ENCODE measurements at regions not wholly inside any gene's neighbourhood (a gene's known extent, or its start where the extent isn't known, plus 50 kb on each side); places are given as distances from the start of the nearest gene placed in this dataset.

GRCh38 chr14:32022938-32023466 is 54.1 kb upstream of the ARHGAP5 start:
- DNase-seq, result no peak

DNA sequence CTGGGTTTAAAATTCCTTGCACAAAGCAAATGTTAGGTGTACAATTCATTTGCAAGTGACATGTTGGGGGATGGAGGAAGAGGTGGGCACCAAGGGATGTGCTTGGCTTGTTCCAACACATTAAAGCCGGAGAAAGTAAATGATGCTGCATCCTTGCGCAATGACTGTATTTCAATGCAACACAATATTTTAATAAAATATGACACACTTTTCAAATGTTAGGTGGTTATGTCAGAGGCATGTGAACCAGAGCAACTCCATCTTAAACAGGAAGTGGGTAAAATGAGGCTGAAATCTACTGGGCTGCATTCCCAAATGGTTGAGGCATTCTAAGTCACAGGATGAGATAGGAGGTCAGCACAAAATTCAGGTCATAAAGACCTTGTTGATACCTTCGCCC is 53.6 kb upstream of the ARHGAP5 start:
- DNase-seq, result no peak

- no peak for DNase-seq
Observed at GRCh38 chr14:32027255-32027939, 49.7 kb upstream of the ARHGAP5 start.

Measured in muscle of arm (tissue), 1 donor.